HG02588 (cell line): ENCODE measurements at regions not wholly inside any gene's neighbourhood (a gene's known extent, or its start where the extent isn't known, plus 50 kb on each side); places are given as distances from the start of the nearest gene placed in this dataset.

Source experiments
- ATAC-seq: cut with Tn5 transposase; IDR thresholded peaks from one replicate; pipeline ENCODE4 v1.9.1; 2021; ENCODE audit warnings: mild to moderate bottlenecking, moderate library complexity; ENCODE audit not compliant: unreplicated experiment

DNA sequence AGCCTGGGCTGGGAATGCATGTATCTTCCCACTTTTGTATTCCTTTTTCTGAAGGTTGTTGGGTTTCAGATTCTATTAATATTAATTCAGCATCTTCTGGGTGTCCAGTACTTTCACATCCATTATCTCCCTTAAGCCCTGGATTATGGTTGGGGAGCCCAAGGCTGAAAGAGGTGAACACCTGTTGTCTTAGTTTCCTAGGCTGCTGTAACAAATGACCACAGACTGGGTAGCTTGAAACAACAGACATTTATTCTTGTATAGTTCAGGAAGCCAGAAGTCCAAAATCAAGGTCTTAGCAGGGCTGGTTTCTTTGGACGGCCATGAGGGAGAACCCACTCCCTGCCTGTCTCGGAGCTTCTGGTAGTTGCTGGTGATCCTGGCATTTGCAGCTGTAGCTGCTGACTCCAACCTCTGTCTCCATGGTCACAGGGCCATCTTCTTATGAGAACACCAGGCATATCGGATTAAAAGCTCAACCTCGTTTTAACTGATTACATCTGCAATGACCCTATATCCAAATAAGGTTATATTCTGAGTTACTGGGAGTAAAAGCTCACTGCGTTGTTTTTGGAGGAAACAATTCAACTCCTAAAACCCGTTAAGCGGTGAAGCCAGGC, 68.2 kb upstream of the CLMN start:
- ATAC-seq, result no peak

DNA sequence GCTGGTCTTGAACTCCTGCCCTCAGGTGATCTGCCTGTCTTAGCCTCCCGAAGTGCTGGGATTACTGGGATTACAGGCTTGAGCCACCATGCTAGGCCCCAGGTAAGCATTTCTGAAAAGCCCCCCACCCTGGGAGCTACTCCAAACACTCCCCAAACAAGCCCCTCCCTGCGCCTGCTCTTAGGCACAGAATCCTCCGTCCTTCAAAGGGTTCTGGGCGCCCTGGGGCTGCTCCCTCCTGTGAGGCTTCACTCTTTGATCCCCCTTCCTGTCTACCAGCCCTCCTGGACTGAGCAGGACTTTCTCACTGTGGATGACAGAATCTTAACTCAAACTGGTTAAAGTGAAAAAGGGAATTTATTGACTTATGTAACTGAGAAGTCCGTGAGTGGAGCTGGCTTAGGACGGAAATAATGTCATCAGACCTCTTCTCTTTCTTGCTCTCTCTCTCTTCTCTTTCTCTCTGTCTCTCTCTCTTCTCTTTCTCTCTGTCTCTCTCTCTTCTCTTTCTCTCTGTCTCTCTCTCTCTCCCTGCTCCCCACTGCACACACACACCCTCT, 66.9 kb upstream of the CLMN start:
- no peak for ATAC-seq

DNA sequence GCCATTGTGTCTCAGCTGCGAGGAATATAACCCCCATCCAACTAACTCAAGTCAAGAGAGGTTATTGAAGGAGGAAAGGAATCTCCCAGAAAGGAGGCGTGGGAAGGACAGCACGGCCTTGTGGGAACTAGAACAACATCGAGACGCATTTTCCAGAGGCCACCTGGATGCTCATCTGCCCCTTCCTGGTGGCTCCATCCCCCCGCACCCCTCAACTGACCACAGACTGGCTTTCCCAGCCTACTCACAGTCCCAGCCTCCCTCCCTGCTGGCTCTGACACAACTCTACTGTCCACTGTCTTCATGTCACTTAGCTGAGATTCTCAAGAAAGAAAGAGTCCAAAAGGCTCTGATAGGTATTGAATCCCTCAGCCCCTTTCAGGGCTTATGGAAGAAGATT, 66.0 kb upstream of the CLMN start:
- ATAC-seq, result no peak

DNA sequence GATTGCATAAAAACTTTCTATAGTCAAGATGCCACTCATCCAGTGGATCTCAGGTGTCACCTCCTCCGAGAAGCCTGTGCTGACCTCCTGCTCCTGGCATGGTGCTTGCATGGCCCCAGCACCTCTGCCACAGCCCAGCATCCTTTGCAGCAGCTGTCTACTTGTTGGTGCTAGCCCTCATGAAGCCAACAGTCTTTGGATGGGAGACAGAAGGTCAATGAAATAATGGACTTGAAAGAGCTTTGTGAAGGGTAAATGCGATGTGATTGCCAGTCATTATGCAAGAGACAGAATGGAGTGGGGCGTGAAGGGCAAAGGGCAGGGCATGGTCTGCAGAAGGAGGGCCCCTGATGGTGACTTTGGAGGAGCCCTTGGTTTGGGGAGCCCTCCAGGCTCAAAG, 63.0 kb upstream of the CLMN start:
- ATAC-seq, result no peak

DNA sequence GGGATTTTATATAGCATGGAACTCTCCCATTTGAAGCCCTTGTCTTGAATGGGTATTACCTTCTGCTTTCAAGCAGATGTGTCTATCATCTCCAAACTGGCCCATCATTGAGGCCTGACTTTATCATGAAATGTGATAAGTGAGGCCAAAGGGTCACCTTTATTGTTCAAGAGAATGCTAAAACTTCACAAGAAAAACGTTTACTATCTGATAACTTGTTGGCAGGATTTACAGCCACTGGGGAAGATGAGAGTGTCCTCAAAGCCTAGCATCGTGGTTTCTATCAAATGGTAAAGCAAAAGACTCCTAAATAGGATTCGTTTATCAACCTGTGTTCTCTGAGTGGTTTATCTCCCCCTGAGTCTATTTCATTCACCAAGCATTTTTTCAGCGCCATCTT, 62.0 kb upstream of the CLMN start:
- ATAC-seq, result no peak

DNA sequence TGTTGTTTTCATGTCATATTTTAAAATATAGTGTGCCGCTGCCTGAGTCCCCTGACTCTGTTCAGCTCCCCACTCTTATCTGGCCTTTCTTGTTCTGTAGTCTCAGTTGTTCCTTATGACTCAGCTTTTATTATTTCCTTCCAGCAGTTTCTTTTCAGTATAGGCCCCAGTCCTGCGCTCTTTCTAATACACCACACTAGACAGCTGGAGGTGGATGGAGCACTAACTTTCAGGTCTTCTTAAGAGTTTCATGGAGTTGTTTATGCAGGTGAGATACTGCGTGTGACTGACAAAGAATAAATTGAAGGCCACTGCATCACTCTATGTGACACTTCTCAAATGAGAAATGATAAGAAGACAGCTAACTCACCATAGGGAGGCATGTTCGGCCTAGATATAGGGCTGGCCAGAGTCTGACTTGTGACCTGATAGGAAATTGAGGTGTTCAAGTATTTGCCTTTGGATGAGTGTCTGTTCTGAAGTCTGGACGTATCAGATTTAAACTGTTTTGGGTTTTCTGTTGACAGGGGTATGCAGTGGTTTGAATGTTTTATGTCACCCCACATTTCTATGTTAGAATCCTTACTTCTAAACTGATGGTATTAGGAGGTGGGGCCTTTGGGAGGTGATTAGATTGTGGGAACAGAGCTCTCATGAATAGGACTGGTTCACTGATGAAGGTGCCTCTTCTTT, 60.8 kb upstream of the CLMN start:
- ATAC-seq, result no peak

DNA sequence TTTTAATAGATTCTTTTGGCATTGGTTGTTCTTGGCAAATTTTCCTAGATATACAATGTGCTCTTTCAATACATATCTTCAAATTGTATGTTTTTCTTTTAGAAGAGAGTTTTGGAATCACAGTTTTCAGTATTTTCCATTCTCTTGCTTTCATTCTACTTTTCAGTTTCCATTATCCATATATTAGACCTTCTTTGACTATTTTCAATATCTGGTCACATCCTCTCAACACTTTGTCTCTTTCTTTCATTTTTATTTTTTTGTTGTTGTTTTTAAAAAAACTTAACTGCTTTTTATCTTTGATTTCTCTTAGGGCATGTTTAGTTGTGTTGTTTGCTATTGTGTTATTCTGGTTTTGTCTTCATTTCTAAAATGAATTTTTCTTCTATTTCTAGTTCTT, 59.9 kb upstream of the CLMN start:
- no peak for ATAC-seq

DNA sequence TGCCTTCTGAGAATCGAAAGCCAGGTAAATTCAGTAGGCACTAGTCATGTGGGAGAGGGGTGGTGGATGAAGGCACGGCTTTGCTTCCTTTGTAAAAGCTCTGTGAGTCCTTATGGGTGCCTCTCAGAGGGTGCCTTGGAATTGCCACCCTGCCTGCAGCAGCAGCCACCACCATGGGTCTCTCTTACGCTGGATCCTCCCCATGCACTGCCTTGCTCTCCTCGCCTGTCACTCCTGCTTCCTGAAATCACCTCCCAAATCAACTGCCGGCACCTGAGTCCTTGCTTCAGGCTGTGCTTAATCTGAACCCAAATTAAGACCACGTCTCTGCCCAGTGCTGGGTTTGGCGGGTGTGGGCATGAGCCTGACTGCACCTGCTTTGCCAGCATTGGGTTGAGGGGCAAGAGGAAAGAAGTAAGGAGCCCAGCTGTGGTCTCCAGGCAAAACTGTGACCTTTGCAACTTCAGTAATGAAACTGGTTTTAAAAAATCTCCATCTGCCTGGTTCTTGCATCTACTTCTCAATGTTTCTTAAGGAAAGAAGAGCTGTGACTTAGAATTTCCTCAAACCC, 55.9 kb upstream of the CLMN start:
- ATAC-seq, result no peak

DNA sequence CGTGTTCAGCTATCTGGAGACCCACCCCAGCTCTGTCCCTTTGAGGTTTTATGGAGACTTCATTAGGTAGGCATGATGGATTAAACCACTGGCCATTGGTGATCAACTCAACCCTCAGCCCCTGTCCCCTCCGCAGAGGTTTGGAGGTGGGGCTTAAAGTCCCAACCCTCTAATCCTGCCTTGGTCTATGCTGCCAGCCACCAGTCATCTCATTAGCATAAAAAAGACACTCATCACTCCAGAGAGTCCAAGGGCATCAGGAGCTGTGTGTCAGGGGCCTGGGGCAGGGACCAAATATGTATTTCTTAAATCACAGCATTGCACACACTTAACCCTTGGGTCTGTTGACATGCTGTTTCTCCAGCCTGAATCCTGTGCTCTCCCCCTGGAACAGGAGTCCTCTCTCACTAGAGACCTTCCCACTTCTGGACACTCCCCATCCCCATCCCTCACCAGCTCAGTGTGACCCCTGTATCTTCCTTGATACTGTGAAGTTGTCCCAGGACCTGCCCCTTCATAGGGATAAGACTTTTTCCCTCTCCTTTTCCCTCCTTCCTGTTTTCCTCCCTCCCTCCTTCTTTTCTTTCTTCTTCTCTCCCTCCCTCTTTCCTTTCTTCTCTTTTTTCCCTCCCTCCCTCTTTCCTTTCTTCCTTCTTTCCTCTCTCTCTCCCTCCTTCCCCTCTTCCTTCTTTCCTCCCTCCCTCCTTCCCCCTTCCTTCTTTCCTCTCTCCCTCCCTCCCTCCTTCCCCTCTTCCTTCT, 54.7 kb upstream of the CLMN start:
- ATAC-seq, result no peak

DNA sequence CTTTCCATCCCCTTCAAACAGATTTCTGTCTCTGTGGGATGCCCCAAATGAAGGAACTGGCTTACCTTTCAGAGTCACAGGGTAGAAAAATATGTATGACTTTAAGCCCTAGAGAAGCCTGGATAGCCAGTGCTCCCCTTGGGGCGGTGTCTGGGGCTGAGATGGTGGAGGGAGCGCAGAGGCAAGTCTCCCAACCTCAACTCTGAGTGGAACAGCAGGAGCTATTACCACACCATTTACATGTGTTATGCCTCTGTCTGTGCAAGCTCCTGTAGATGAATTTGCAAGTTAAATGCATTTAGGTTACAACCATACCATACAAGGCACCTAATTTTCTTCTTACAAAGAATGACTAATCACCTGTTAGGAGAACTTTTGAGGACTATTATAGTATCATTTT, 50.4 kb upstream of the CLMN start:
- ATAC-seq, result no peak
